KBM-7 (cell line): ENCODE measurements at regions not wholly inside any gene's neighbourhood (a gene's known extent, or its start where the extent isn't known, plus 50 kb on each side); places are given as distances from the start of the nearest gene placed in this dataset.

Experiments used
- DNase-seq: peaks from one replicate; pipeline ENCODE4 v3.0.0-alpha.2; 2015
- in situ Hi-C: fragments of 300-500 bp; cut with MboI; formaldehyde crosslinking; loops from 2 replicates; pipeline ENCODE4 v1.14.3; 2020; ENCODE audit warnings: low sequenced_read_pairs, low pct_unique_long_range_greater_than_20kb, mixed read lengths

- in situ Hi-C loops: no loop called here
- DNase-seq: no peak
Measured at GRCh38 chrX:115467961-115468360, 93.0 kb upstream of the PLS3 start.

GRCh38 chrX:115472131-115472530 is 88.8 kb upstream of the PLS3 start:
- in situ Hi-C loops: no loop called here
- DNase-seq: no peak

DNA sequence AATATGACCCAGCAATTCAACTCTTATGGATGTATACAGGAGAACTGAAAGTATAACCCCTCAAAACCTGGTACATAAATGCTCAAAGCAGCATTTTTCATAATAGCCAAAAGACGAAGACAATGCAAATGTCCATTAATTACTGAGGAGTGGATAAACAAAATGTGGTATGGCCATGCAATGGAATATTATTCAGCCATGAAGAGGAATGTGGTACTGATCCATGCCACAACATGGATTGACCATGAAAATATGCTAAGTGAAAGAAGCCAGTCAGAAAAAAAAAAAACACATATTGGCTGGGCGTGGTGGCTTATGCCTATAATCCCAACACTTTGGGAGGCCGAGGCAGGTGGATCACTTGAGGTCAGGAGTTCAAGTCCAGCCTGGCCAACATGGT is 74.5 kb upstream of the PLS3 start:
- DNase-seq: no peak
- in situ Hi-C loops: no loop called here

- in situ Hi-C loops: no loop called here
- no peak for DNase-seq
Measured at GRCh38 chrX:115487608-115488007, 73.4 kb upstream of the PLS3 start.

DNA sequence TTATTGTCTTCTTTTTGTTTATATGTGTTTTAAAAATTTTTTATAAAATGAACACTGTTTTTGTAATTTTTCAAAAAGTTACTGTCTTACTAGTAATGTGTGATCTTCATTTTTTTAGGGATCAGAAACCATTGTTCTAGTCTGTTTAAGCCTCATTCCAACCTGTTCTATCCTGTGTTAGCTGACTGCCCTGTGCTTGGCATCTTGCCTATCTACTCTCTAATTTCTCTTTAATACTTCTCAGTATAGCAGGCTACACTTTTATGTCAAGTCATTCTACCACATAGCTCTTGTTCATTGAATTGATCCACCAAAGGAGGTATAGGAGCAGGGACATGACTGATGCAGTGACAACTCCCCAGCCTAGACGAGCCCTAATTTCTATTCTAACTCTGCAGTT is 70.2 kb upstream of the PLS3 start:
- DNase-seq: no peak
- in situ Hi-C loops: no loop called here

GRCh38 chrX:115491766-115492165 is 69.2 kb upstream of the PLS3 start:
- DNase-seq: no peak
- in situ Hi-C loops: no loop called here

DNA sequence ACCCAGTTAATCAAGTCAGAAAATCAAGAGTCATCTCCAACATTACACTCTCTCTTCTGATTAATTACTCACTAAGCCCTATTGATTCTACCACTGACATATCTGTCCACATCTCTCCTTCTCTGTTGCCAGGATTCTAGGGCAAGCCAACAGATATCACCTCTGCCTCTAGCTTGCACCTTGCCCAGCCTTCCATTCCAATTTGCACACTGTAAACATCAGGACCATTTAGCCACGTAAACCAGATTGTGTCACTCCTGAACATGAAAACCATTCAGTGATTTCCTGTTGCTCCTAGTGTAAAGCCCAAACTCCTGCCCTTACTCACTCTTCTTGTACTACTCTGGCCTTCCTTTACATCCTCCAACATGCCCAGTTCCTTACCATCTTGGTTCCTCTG is 68.0 kb upstream of the PLS3 start:
- no peak for DNase-seq
- in situ Hi-C loops: no loop called here

DNA sequence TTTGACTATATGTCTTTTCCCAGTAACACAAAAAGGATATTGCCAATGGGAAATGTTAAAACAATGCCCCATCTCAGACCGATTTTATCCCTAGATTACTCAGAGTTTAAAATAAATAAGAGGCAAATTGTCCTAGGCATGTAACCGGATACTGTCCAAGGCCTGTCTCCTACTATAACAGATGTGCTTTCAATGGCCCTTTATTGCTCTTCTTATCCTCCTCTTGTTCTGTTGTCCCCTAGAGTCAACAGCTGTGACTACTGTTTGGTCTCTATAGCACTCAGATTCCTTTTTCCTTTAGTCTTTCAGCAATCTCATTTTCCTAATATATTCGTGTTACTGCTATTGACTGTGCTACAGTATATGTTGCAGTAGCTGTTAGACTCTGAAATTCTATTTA is 66.8 kb upstream of the PLS3 start:
- in situ Hi-C loops: no loop called here
- no peak for DNase-seq

GRCh38 chrX:115499112-115499805 is 61.7 kb upstream of the PLS3 start:
- in situ Hi-C loops: no loop called here
- DNase-seq: peak; percentile 46

- DNase-seq: no peak
- in situ Hi-C loops: no loop called here
Measured at GRCh38 chrX:115503099-115503498, 57.9 kb upstream of the PLS3 start.

DNA sequence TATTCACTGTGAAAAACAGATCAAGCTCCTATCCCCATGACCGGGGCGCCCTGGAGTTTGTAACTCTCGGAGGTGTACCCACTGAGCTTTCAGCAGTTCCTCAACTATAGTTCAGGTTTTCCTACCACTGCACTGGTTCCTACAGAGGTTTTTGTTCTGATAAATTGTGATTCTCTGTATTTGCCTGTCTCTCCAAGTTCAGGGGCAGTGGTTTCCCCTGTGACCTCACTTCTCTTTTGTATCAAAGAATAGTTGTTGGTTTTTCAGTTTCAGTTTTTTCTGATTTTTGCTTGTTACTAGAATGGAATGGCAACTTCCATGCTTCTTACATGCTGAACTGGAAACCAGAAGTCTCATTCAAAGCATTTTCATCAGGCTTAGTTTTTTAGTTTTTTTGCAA is 56.8 kb upstream of the PLS3 start:
- in situ Hi-C loops: no loop called here

More for the DNA sequence above, 56.8 kb upstream of the PLS3 start:
- no peak for DNase-seq
